ENCODE measurements at regions not wholly inside any gene's neighbourhood (a gene's known extent, or its start where the extent isn't known, plus 50 kb on each side); places are given as distances from the start of the nearest gene placed in this dataset.

- TF ChIP-seq EZH2 (IDR thresholded peaks at IDR 0.05; ENCODE audit: borderline replicate concordance, low read depth, low read length, severe bottlenecking): no peak
- TF ChIP-seq, protein P1, sequence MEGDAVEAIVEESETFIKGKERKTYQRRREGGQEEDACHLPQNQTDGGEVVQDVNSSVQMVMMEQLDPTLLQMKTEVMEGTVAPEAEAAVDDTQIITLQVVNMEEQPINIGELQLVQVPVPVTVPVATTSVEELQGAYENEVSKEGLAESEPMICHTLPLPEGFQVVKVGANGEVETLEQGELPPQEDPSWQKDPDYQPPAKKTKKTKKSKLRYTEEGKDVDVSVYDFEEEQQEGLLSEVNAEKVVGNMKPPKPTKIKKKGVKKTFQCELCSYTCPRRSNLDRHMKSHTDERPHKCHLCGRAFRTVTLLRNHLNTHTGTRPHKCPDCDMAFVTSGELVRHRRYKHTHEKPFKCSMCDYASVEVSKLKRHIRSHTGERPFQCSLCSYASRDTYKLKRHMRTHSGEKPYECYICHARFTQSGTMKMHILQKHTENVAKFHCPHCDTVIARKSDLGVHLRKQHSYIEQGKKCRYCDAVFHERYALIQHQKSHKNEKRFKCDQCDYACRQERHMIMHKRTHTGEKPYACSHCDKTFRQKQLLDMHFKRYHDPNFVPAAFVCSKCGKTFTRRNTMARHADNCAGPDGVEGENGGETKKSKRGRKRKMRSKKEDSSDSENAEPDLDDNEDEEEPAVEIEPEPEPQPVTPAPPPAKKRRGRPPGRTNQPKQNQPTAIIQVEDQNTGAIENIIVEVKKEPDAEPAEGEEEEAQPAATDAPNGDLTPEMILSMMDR (IDR thresholded peaks at IDR 0.05; ENCODE audit: borderline replicate concordance, extremely low read depth, low read length, poor library complexity, severe bottlenecking): no peak
Measured at GRCh38 chr10:4576206-4576605, 249.8 kb upstream of the AKR1E2 start.

Measured in DND-41 (cell line).